T-helper 9 cell (primary cell): ENCODE measurements at regions not wholly inside any gene's neighbourhood (a gene's known extent, or its start where the extent isn't known, plus 50 kb on each side); places are given as distances from the start of the nearest gene placed in this dataset.

Source experiments
- DNase-seq: peaks from one replicate; pipeline ENCODE4 v3.0.0-alpha.2; 2020

DNA sequence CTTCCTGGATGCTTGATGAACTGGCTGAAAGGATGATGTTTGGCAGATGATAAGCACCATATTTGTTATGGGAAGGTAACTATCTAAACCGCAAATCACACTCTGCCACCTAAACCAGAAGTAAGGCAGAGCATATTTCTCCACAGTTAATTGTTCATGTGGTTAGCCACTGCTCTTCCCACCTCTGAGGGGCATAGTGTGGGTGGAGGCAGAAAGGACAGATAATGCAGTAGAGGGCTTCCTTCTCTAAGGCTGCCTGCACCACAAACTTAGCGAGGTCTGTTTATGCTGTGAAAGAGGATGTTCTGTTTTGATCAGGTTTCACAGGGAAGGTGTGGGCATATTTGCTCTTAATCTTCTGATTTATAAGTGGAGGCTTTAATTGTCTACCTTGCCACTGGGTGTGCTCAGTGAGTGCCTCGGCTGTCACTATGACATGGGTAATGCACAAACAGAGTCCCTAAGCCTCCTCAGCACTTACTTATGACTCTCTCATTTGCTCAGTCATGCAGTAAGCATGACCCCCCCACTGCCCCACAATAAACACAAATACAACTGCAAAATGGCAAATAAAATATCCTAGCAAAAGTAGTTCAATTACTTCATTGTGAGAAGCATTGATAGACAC, 401.0 kb downstream of the TMA16 start:
- peak; percentile 0 for DNase-seq

DNA sequence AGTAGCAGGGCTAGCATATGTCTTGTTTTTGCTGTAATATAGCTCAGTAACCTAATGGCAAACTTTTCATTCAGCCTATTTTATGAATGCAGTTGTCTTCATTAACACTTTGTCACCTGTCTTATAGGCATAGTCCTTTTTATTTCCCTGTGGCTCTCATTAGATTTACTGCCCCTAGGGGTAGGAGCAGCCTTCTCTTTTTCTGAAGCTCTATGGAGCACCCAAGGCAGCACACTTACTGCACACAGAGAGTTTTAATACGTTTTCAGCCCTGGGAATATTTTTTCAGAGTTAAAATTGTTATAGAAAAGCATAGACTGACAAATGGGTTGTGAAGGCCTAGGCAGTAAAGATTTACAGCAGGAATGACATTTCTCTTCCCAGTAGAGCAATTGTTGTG, 406.8 kb downstream of the TMA16 start:
- no peak for DNase-seq

DNA sequence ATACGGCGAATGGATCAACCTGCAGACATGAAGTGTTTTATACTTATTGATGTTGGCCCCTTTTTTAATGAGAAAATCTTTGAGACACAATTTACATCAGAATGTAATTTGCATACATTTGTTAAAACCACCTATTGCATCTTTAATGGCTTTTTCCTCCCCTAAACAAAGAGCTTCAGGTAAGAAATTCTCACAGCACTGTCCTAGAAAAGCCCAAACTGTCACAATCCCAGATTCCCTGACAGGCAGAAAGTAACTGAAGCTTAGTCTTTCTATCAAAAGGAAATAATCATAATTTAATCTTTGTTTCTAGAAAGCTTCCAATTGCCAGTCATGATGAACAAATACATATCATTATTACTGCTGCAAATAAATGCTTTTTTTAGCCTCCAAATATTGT, 407.9 kb downstream of the TMA16 start:
- DNase-seq: no peak

DNA sequence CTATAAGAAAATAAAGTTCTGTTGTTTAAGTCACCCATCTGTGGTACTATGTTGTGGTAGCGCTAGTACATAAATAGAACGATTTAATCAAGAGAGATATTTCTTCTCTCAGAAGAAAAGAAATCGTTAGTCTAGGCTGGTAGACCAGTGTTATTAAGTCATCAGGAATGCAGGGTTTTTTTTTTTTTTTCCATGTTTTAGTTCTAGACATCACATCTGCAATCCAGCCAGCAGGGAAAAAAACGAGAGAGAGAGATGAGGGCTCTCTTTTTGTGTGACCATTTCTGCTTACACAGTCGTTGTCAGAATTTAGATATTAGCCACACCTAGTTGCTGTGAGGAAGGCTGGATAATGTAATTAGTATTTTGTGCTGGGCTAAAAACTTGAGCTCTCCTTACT, 417.4 kb downstream of the TMA16 start:
- no peak for DNase-seq

DNA sequence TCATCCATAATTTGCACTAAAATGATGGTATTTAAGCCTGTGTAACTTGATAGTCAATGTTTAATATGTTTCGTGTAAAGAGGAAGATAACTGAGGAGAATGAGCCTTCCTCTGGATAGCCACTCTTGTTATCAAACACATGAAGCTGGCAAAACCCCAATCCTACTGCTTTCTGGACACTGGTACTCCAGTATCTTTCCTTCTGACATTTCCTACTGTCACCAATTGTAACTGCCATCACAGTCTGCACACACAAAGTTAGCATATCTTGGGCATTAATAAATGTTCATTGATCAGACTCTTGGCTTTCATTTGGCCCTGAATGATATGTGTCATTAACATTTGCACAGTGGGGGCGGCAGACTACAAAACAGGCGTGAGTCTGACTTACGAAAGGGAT, 419.1 kb downstream of the TMA16 start:
- DNase-seq: no peak

DNA sequence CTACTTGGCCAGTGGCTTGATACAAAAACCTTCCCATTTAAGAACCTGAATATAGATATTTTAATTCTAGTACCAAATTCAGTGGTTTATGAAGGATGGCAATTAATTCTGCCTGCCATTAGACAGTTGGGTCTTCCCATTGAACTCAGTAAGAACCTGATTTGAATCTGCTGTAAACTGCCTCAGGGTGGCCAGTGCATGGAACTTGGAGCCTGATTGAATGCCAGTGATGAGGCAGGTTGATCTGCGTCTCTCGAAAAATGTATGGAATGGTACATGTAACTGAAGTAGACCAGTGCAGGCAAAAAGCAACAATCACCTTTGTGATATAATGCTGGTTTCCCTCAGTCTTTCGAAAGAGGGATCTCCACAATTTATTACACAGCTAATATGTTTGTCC, 421.4 kb downstream of the TMA16 start:
- DNase-seq: no peak

DNA sequence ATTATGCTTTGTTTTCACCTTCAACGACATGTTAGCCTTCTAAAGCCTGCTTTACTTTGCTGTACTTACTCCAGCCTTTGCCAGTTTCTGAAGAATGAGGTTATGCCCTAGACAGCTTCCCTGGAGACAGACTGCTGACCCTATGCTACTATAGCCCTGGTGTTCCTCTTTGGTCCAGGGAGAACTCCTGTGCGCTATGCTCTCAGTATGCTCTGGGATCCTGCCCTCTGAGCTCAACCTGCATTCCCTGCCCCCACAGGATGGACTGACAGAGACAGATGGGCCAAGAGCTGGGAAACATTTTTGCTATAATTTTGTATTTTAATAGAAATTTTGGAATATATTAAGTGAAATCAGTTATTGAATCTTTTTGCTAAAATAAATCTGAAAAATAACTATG, 425.9 kb downstream of the TMA16 start:
- no peak for DNase-seq

DNA sequence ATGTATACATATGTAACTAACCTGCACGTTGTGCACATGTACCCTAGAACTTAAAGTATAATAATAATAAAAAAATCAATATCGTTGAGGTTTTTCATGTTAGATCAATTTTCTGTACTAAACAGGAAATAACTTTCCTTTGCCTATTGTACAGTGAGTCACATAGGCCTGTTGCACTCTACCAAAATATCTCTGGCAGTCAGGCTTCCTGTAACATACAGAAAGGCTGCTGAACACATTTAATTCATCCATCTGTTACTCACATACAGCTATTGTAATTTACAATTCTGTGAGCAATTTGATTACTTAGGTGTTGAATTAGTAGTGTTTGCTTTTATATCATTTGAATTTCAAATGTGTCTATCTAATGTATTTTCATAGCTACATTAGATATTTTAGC, 427.8 kb downstream of the TMA16 start:
- DNase-seq: no peak

DNA sequence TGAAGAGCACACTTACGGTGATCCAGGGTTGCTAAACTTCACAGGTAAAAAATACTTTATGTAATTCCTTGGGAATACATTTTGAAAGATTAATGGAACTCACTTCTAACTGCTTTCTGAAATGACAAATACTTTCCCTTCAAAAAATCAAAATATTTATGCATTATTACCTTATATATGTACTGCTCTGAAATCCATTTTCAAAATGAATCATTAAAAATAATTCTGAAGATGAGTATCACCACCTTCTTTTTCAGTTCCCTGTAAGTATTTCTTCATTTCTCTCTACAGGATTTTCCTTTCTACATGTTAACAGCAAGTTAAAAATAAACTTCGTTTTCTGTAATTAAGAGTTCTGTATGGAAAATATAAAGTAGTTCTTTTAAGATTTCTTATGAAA, 428.6 kb downstream of the TMA16 start:
- DNase-seq: no peak

DNA sequence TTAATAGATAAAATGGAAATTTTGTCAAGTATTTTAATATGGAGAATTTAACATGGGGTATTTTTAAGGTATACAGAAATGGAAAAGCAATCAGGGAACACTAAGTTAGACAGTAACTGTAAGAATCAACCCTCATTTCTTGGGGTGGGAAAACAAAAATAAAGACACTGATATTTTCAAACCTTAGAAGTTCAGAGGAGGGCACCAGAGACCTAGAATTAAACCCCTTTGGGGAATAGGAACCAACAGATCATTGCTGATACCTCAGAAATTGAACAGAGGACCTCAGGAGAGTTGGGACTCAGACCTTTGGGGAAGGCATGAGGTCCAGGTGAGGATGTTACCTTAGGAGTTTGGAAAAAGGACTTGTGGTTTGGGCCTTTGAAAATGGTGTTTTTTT, 435.6 kb downstream of the TMA16 start:
- no peak for DNase-seq

DNA sequence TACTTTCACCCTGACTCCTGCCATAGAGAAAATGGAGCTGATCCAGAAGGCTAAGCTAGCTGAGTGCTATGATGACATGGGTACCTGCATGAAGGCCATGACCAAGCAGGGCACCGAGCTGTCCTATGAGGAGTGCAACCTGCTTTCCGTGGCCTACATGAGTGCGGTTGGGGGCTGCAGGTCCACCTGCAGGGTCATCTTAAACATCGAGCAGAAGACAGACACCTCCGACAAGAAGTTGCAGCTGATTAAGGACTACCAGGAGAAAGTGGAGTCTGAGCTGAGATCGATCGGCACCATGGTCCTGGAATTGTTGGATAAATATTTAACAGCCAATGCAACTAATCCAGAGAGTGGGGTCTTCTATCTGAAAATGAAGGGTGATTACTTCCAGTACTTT, 438.0 kb downstream of the TMA16 start:
- no peak for DNase-seq

DNA sequence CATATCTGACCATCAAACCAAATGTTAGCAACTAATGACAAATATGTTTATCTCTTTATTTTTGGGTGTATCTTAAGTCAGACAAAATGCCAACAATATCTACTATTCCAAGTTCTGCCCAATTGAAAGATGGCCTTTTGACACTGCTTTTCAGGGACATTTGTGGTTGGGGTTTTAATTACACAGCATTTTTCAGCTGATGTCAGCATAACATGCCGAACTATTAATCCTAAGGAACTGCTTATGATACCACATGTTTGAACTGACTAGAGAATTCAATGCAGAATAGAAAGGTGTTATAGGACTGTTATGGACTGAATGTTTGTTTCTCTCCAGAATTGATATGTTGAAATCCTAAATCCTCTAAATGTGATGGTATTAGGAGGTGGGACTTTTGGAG, 445.1 kb downstream of the TMA16 start:
- no peak for DNase-seq

DNA sequence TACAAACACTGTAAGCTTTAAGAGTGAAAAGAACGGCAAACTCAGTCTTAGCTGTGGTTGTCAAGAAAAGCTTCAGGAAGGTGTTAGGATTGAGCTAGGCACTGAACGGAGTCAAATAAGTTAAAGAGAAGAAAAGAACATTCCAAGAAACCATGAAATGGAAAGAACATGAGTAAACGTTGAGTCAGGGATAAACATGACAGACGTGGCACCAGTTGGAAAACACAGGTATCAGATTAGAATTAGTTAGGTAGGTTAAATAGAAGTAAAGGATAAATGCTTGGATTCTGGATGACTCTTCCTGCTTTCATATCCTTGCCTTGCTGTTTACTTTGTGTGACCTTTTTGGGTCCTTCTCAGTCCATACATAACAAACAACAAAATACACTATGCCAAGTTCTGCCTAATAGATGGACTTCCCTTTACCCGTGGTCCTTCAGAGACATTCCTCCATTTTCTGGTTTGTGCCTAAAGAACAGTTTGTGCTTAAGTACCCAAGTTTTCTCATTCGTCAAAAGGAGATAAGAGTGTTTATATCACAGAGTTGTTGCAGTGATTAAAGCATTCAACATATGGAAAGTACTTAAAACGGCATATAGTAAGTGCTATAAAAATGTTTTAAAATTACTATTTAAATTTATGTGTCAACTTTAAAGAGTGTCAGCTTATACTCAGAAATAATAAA, 446.9 kb downstream of the TMA16 start:
- no peak for DNase-seq

DNA sequence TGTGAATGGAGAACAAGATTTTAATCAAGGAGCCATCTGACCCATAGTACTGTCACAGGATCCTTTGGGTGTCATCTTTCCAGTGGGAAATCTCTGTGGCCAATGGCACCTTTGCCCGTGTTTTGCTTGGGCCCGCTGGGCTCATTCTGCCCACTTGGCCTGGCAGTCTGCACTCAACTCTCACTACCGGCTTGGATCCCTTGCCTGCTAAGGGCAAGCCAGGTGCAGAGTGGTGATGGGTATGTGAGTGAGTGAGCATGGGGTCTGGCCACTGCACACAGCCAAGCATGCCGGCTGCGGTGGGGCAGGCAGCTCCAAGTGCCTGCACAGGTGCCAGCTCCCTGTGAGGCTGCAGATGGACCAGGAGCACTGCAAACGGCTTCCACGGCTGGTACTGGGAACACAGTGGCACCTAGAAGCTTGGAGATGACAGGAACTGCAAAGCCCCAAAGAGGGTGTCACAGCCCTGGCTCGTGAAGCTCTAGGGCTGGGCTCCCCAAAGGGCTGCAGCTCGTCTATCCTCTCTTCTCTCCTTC, 454.5 kb downstream of the TMA16 start:
- DNase-seq: no peak

DNA sequence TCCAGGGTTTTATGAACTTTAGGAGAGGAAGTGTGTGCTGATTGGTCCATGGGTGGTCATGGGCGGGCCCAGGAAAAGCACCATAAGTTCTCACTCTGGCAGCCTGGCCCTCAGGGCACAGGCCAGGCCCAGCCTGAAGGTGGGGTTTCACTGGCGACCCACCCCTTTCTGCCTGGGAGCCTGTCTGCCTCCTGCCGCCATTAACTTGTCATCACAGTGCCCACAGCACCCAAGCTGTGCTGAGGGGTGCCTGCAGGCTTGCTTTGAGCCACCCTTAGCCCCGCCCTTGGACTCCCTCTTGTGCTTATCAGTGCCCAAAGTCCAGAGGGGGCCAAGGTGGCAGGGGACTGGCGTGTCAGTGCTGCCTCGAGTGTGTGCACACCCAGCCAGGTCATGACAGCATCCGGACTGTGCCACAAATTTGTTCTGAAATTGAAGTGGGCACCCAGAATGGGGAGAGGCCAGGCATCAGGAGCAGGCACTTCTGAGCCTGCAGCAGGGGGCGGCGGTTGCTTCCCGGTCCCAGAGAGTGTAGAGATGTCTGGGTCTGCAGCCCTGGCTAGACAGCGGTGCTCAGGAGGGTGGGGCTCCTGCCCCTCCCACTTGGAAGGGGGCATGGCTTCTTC, 455.6 kb downstream of the TMA16 start:
- DNase-seq: no peak

DNA sequence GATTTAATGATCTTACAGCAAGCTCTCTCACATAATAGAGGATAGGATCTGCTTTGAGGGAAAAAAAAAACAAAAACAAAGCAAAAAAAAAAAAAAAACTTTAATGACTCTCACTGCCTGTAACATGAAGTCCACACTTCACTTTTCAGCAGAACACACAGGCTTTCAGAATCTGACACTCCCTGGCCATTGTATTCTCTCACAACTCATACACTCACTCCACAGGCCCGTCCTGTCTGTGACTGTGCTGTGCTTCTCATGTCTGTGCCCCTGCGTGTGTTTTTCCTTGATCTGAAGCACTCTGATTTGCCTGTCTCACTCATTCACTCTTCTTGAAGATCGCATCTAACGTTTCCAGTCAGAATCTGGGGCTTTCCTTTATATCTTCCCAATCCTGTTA, 460.8 kb downstream of the TMA16 start:
- DNase-seq: no peak

DNA sequence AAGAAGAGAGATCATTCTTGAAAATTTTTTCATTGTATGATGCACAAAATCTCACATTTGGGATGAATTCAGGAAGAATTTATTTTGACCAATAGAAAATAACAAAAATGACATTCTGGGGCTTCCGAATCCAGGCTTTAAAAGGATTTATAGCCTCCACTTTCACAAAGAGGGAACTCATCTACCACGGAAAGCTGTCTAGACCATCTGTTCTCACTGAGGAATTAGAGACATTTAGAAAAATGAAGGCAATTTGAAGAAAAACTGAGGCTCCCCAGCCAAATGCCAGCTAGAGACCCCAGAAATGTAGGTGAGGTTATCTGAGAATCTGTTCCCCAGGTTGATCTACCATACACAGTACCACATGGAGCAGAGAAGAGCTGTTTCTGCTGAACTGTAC, 464.3 kb downstream of the TMA16 start:
- no peak for DNase-seq

DNA sequence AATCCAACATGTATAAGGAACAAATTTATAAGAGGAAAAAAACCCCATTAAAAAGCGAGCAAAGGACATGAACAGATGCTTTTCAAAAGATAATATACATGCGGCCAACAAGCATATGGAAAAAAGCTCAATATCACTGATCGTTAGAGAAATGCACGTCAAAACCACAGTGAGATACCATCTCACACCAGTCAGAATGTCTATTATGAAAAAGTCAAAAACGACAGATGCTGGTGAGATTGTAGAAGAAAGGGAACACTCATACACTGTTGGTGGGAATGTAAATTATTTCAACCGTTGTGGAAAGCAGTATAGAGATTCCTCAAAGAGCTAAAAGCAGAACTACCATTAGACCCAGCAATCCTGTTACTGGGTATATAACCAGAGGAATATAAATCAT, 465.4 kb downstream of the TMA16 start:
- no peak for DNase-seq

DNA sequence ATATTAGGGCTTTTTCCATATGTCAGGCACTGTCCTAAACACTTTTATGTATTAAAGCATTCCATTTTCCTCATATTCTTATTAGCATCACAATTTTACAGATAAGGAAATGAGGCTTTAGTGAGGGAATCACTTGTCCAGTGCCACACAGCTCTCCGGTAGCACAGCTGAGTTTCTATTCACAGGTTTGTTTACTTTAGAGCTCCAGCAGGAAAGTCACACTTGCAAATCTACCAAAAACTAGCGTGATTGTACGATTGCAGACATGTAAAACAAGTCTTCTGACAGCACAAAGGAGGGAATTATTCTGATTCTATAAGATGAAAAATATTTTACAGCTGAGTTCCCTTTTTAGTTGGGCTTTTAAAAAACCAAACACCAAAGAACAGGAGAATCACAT, 472.1 kb downstream of the TMA16 start:
- DNase-seq: no peak

DNA sequence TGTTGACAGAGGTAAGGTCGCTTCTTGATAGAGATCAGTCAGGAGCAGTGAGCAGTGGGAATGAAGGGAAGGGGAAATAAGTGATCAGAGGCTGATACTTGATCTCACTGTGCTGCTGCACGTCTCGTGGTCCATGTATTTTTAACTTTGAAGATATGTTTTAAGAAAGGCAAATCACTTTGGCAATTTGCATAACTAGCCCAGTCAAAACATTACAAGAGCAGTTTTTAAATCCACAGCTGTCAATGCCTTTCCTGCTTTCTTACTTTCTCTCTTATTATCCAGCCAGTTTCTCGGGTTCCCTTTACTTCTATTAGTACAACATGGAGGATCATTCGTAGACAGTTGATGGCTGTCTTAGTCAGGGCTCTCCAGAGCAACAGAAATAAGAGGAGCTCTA, 472.8 kb downstream of the TMA16 start:
- no peak for DNase-seq

DNA sequence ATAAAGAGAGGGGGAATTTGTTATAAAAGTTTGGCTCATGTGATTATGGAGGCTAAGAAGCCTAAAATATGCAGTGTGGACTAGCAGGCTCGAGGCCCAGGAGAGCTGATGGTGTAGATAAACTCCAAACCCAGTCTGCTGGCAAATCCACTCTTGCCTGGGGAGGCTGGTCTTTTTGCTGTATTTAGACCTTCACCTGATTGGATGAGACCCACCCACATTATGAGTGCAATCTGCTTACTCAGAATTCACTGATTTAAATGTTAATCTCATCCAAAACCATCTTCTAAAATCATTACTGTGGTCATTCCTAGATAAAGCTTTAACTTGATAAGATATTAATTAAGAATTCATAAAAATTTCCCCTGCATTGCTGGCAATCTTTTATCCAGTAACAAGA, 473.2 kb downstream of the TMA16 start:
- no peak for DNase-seq

DNA sequence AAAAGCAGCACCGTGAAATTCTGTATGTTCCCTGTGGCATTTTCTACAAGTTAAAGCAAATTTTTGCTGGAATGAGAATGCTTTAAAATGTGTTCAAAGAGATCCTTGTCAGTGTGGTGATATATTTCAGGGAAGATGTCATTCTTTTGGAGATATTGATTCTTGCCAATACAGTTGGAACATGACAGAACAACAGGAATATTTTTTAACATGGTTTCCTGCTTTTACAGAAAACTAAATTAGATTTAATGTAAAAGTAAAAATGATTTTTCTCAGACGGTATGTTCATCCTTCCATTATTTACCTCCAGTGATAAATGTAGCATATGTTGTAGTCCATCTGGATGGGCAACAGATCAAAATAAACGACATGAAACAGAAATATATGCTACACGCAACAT, 474.8 kb downstream of the TMA16 start:
- DNase-seq: no peak

DNA sequence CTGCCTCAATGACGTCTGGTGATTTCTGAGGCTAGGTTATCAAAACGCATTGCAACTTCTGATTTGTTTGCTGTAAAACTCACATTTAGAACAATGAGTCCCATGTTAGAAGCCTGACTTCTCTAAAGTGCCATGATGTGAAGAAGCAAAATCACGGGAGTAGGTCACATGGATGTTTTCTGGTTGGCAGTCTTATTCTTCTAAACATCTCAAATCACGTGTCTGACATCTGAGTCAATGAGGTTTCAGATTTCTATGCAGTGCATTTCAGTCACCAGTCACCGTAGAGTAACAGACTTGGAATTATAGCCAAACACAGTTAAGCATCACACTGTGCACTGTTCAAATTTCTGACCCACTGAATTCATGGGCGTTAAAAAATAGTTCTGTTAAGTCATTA, 482.1 kb downstream of the TMA16 start:
- no peak for DNase-seq

DNA sequence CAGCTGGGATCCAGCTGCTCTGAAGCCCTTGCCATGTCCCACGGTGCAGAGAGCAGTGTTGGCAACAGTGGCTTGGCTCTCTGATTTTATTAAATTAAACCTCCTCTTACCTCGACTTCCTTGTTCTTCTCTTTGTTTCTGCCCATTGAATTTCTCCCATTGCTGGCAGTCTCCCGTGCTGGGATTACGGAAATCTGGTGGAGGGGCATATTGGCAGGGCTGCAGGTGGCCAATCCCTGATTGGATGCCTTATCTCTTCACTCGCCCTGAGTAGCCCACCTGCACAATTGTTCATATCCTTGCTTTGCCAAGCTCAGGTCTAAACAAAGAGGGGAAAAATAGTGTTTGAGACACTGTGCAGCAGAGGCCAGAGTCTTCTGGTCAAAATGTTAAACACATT, 493.9 kb downstream of the TMA16 start:
- DNase-seq: no peak
